ENCODE measurements at regions not wholly inside any gene's neighbourhood (a gene's known extent, or its start where the extent isn't known, plus 50 kb on each side); places are given as distances from the start of the nearest gene placed in this dataset.
"Not testable (repeated sequence)": the region's sequence is repeated elsewhere in the genome, so short reads cannot be mapped to it uniquely, and the experiment has no call there.

GRCh38 chr5:6548756-6549285 lies 84.0 kb downstream of the NSUN2 start:
- DNase-seq = no peak

DNA sequence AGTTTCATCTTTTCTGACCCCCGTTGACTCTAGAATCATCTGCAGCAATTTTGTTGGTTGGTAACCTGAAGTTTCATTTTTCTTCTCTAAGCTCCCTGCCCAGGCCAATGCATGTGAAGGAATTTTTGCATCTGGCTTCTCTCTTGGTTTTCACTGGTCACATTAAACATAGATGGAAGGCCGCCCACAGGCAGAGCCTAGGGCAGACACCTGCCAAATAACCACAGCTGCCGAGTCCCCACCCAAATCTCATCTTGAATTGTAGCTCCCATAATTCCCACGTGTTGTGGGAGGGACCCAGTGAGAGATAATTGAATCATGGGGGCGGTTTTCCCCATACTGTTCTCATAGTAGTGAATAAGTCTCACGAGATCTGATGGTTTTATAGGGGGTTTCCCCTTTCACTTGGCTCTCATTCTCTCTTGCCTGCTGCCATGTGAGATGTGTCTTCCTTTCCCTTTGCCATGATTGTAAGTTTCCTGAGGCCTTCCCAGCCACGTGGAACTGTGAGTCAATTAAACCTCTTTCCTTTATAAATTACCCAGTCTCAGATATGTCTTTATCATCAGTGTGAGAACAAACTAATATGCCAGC lies 84.8 kb downstream of the NSUN2 start:
- DNase-seq = not testable (repeated sequence)

DNA sequence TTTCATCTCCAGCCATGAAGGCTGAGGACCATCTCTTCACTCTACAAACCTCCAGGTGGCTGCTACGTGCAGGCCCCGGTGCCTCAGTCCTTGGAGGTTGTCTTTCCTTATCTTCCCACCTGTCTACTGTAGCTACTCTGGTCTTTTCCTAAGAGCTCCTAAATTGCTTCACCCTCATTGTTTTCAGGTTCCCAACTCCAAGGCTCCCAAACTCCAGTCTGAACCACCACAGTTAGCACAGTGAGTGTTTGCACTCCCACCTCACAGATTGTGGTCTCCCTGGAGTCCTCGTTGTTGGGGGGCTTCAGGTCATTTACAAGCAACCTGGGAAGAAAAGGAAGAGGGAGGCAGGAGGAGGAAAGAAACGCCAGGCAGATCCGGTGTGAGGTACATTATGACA lies 85.3 kb downstream of the NSUN2 start:
- DNase-seq = no peak

DNA sequence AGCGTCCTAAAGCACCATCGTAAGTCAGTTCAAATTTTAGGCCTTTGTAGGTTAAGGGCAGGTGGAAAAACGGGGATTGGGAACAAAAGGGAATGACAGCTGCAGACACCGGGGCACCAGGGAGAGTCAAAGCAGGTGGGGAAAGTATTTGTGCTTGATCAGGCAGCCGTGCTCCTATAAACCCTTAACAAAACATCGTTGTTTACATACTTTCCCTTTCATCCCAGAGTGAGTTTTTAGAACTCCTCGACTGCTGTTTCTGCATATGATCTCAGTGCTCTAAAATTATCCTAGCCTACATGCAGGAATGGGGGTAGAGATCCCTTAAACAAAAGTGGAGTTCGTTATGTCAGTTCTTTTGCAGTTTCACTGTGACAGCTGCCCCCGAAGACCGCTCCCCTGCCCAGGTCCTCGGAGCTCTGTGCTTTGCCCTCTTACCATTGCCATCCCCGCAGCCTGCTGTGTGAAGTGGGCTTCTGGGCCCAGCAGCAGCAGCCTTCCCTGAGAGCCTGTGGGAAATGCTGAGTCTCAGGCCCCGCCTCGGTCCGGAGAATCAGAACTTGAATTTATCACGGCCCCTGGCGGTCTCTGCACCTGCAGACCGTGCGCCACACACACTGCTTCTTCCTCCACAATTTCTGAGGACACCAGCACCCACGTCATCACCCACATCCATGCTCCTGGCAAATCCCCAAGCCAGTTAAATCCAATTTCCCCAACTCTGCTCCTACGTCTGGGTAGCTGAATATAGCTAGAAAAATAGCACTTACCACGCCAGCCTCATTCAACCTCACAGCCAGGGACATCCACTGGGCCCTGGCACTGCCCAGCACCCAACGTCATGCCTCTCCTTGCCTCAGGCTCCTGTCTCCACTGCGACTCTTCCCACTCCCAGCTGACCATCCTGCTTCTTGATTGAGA lies 86.8 kb downstream of the NSUN2 start:
- peak; percentile 69 for DNase-seq

- no peak for DNase-seq
These were observed 87.7 kb downstream of the NSUN2 start for GRCh38 chr5:6545036-6545693.

DNA sequence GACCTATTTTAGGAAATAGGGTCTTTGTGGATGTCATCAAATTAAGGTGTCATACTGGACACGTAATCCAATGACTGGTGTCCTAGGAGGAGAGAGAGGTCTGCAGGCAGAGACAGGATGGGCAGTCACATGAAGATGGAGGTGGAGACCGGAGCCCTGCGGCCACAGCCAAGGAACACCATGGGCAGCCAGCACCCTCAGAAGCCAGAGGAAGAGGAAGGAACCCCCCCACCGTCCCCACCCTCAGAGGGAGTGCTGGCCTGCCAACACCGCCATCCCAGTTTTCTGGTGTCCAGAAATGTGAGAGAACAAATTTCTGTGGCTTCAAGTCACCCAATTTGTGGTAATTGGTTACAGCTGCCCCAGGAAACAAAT lies 88.3 kb downstream of the NSUN2 start:
- DNase-seq = no peak
